ENCODE measurements at regions not wholly inside any gene's neighbourhood (a gene's known extent, or its start where the extent isn't known, plus 50 kb on each side); places are given as distances from the start of the nearest gene placed in this dataset.

DNA sequence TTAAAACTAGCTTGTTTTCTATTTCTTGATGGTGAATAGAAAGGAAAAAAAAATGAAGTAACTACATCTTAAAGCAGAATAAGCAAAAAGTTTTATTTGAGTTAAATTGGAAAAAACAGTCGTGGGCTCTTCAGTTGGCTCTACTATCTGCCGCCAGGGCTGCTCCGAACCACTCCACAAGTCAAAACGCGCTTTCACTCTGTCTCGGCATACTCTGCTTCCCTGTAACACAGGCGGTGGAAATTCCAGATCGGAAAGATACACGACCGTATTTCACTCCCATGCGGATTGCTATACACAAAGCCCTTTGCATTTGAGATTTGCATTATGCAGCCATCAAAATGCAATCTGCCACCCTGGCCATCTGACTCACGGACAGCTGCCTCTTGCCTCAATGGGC, 505.6 kb downstream of the IRX1 start:
- Histone ChIP-seq H3K9ac (ENCODE audit: low read depth in 1 of 2, low read length in 2 of 2) (no peak overlapping the region), H3K27ac (ENCODE audit: low read depth in 2 of 2, low read length in 2 of 2) (no peak overlapping the region), H3K27me3 (ENCODE audit: control insufficient read depth in 2 of 2, insufficient read depth in 2 of 2, low read length in 2 of 2) (no peaks in the 10 kb centered on the region), H3K4me3 (ENCODE audit: low read length in 2 of 2) (no peak overlapping the region), H3K36me3 (ENCODE audit: control insufficient read depth in 2 of 2, insufficient read depth in 2 of 2, low read length in 2 of 2) (no peaks in the 10 kb centered on the region), H3K9me3 (ENCODE audit: control insufficient read depth in 2 of 2, low read length in 2 of 2) (peaks cover 0 to 5% of the 10 kb centered on the region in 2 donors), H3K4me1 (ENCODE audit: control insufficient read depth in 2 of 2, insufficient read depth in 2 of 2, low read length in 2 of 2) (no peaks in the 10 kb centered on the region)

DNA sequence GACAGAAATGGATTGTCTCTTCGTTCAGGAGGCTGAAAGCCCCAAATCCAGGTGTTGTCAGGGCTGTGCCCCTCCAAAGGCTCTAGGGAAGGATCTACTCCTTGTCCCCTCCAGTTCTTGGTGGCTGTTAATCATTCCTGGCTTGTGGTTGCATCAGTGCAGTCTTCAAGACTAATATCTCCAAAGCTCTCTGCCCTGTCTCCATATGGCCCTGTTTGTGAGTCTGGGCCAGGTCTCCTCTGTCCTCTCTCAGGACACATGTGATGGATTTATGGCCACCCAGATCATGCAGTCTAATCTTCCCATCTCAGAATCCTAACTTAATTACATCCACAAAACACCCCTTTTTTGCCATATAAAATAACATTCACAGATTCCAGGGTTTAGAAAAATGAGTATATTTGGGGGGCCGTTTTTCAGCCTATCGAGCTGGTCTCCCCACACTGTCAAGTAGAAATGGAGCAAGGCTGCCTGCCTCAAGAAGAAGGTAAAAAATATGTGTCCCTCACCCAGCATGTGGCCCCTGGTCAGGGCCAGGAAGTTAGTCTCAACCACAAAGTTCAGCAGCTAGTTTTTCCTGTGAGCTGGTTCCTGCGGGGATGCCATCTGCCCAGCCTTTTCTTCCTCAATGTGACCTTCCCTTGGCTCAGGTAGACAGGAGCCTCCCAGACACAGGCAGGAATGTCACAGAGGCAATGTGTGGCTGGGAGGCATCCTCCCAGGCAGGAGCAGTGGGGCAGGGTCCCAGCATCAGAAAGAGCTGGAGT, 509.4 kb downstream of the IRX1 start:
- H3K36me3 ChIP-seq (ENCODE audit: control insufficient read depth in 2 of 2, insufficient read depth in 2 of 2, low read length in 2 of 2) = no peaks in the 10 kb centered on the region
- H3K4me1 ChIP-seq (ENCODE audit: control insufficient read depth in 2 of 2, insufficient read depth in 2 of 2, low read length in 2 of 2) = no peaks in the 10 kb centered on the region
- H3K9ac ChIP-seq (ENCODE audit: low read depth in 1 of 2, low read length in 2 of 2) = no peak overlapping the region
- H3K4me3 ChIP-seq (ENCODE audit: low read length in 2 of 2) = no peak overlapping the region
- no peak overlapping the region for H3K27ac ChIP-seq (ENCODE audit: low read depth in 2 of 2, low read length in 2 of 2)
- no peaks in the 10 kb centered on the region for H3K27me3 ChIP-seq (ENCODE audit: control insufficient read depth in 2 of 2, insufficient read depth in 2 of 2, low read length in 2 of 2)
- H3K9me3 ChIP-seq (ENCODE audit: control insufficient read depth in 2 of 2, low read length in 2 of 2) = peaks cover 0 to 5% of the 10 kb centered on the region in 2 donors

DNA sequence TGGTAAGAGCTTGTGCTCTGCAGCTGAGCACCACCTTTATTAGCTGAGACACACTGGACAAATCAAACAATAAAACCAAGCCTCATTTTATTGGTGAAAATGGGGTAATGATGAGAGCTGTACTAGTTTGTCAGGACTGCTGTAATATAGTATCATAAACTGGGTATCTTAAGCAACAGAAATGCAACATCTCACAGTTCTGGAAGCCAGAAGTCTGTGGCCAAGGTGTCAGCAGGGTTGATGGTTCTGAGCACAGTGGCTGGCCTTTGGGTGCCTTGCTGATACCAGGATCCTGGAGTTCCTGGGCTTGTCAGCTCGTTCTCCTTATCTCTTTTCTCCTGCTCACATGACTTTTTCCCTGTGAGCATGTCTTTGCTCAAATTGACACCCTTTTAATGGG, 513.1 kb downstream of the IRX1 start:
- no peaks in the 10 kb centered on the region for H3K9me3 ChIP-seq (ENCODE audit: control insufficient read depth in 2 of 2, low read length in 2 of 2)
- no peaks in the 10 kb centered on the region for H3K4me1 ChIP-seq (ENCODE audit: control insufficient read depth in 2 of 2, insufficient read depth in 2 of 2, low read length in 2 of 2)
- H3K27me3 ChIP-seq (ENCODE audit: control insufficient read depth in 2 of 2, insufficient read depth in 2 of 2, low read length in 2 of 2) = no peaks in the 10 kb centered on the region
- no peak overlapping the region for H3K9ac ChIP-seq (ENCODE audit: low read depth in 1 of 2, low read length in 2 of 2)
- no peaks in the 10 kb centered on the region for H3K36me3 ChIP-seq (ENCODE audit: control insufficient read depth in 2 of 2, insufficient read depth in 2 of 2, low read length in 2 of 2)
- no peak overlapping the region for H3K27ac ChIP-seq (ENCODE audit: low read depth in 2 of 2, low read length in 2 of 2)
- no peak overlapping the region for H3K4me3 ChIP-seq (ENCODE audit: low read length in 2 of 2)

DNA sequence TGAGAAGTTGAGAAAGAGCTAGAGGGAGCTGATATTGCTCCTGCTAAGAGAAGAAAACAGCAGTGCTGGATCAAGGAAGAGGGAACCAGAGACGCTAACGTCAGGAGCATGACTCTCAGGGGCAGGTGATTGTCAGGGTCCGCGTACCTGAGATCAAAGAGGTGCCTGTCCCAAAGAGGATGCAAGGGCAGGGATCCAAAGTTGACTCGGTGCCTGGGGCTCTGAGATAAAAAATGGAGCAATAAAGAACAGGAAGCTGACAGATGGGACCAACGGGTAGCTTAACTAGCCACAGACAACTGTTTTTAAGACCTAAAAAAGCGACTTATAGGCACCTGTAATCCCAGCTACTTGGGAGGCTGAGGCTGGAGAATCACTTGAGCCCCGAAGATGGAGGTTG, 517.8 kb downstream of the IRX1 start:
- Histone ChIP-seq H3K9ac (ENCODE audit: low read depth in 1 of 2, low read length in 2 of 2) (no peak overlapping the region), H3K9me3 (ENCODE audit: control insufficient read depth in 2 of 2, low read length in 2 of 2) (no peaks in the 10 kb centered on the region), H3K4me3 (ENCODE audit: low read length in 2 of 2) (no peak overlapping the region), H3K27ac (ENCODE audit: low read depth in 2 of 2, low read length in 2 of 2) (no peak overlapping the region), H3K27me3 (ENCODE audit: control insufficient read depth in 2 of 2, insufficient read depth in 2 of 2, low read length in 2 of 2) (no peaks in the 10 kb centered on the region), H3K36me3 (ENCODE audit: control insufficient read depth in 2 of 2, insufficient read depth in 2 of 2, low read length in 2 of 2) (no peaks in the 10 kb centered on the region), H3K4me1 (ENCODE audit: control insufficient read depth in 2 of 2, insufficient read depth in 2 of 2, low read length in 2 of 2) (no peaks in the 10 kb centered on the region)

DNA sequence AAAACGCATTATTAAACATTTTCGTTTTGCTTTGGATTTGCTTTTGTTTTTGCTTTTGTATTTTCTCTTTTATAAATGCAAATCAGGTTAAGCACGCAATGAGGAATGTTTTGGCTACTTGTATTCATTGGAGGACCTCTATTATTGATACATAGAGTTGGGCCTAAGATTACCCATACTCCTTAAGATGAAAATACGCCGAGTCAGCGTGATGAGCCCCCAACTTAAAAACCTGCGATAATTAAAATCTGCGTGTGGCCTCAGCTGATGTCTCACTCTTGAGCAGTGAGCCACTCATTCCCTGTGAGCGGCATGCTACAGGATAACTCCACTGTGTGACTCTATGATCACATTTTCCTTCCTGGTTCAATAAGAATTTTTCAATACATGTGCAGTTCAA, 518.3 kb downstream of the IRX1 start:
- H3K4me3 ChIP-seq (ENCODE audit: low read length in 2 of 2) = no peak overlapping the region
- H3K9me3 ChIP-seq (ENCODE audit: control insufficient read depth in 2 of 2, low read length in 2 of 2) = no peaks in the 10 kb centered on the region
- H3K9ac ChIP-seq (ENCODE audit: low read depth in 1 of 2, low read length in 2 of 2) = no peak overlapping the region
- H3K36me3 ChIP-seq (ENCODE audit: control insufficient read depth in 2 of 2, insufficient read depth in 2 of 2, low read length in 2 of 2) = no peaks in the 10 kb centered on the region
- H3K4me1 ChIP-seq (ENCODE audit: control insufficient read depth in 2 of 2, insufficient read depth in 2 of 2, low read length in 2 of 2) = no peaks in the 10 kb centered on the region
- H3K27me3 ChIP-seq (ENCODE audit: control insufficient read depth in 2 of 2, insufficient read depth in 2 of 2, low read length in 2 of 2) = no peaks in the 10 kb centered on the region
- H3K27ac ChIP-seq (ENCODE audit: low read depth in 2 of 2, low read length in 2 of 2) = no peak overlapping the region

DNA sequence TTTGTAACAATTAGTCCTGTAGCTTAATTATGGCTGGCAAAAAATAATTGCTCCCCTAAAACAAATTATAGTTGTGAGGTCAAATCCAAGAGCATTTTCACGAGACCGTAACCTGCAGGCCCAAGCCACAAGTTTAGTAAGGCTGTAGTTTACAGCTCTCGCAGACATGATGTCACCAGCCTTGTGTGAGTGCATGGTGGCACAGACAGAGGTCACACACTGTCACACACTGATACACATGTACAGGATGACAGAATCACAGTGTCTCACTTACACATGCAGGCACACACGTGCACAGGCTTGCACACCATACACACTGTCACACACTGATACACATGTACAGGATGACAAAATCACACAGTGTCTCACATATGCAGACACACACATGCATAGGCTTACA, 518.8 kb downstream of the IRX1 start:
- no peak overlapping the region for H3K9ac ChIP-seq (ENCODE audit: low read depth in 1 of 2, low read length in 2 of 2)
- H3K4me1 ChIP-seq (ENCODE audit: control insufficient read depth in 2 of 2, insufficient read depth in 2 of 2, low read length in 2 of 2) = no peaks in the 10 kb centered on the region
- no peaks in the 10 kb centered on the region for H3K27me3 ChIP-seq (ENCODE audit: control insufficient read depth in 2 of 2, insufficient read depth in 2 of 2, low read length in 2 of 2)
- no peaks in the 10 kb centered on the region for H3K36me3 ChIP-seq (ENCODE audit: control insufficient read depth in 2 of 2, insufficient read depth in 2 of 2, low read length in 2 of 2)
- H3K27ac ChIP-seq (ENCODE audit: low read depth in 2 of 2, low read length in 2 of 2) = no peak overlapping the region
- no peaks in the 10 kb centered on the region for H3K9me3 ChIP-seq (ENCODE audit: control insufficient read depth in 2 of 2, low read length in 2 of 2)
- H3K4me3 ChIP-seq (ENCODE audit: low read length in 2 of 2) = no peak overlapping the region

DNA sequence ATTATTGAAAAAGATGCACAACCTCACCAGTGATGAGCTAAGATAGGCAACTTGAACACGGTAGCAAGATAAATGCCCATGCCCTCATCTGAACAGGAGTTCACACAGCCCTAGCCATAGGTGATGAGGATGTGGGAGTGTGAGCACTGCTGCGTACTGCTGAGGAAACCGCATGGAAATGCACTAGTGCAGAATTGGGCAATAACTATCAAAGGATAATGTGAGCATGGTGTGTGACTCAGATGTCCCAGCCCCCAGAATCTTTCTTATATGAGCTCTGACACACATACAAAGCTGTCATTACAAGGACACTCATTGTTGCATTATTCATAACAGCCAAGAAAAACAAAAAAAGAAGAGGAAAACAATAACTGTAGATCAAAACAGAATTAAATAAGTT, 521.2 kb downstream of the IRX1 start:
- Histone ChIP-seq H3K27me3 (ENCODE audit: control insufficient read depth in 2 of 2, insufficient read depth in 2 of 2, low read length in 2 of 2) (no peaks in the 10 kb centered on the region), H3K4me3 (ENCODE audit: low read length in 2 of 2) (no peak overlapping the region), H3K27ac (ENCODE audit: low read depth in 2 of 2, low read length in 2 of 2) (no peak overlapping the region), H3K4me1 (ENCODE audit: control insufficient read depth in 2 of 2, insufficient read depth in 2 of 2, low read length in 2 of 2) (no peaks in the 10 kb centered on the region), H3K9me3 (ENCODE audit: control insufficient read depth in 2 of 2, low read length in 2 of 2) (no peaks in the 10 kb centered on the region), H3K9ac (ENCODE audit: low read depth in 1 of 2, low read length in 2 of 2) (no peak overlapping the region), H3K36me3 (ENCODE audit: control insufficient read depth in 2 of 2, insufficient read depth in 2 of 2, low read length in 2 of 2) (no peaks in the 10 kb centered on the region)

DNA sequence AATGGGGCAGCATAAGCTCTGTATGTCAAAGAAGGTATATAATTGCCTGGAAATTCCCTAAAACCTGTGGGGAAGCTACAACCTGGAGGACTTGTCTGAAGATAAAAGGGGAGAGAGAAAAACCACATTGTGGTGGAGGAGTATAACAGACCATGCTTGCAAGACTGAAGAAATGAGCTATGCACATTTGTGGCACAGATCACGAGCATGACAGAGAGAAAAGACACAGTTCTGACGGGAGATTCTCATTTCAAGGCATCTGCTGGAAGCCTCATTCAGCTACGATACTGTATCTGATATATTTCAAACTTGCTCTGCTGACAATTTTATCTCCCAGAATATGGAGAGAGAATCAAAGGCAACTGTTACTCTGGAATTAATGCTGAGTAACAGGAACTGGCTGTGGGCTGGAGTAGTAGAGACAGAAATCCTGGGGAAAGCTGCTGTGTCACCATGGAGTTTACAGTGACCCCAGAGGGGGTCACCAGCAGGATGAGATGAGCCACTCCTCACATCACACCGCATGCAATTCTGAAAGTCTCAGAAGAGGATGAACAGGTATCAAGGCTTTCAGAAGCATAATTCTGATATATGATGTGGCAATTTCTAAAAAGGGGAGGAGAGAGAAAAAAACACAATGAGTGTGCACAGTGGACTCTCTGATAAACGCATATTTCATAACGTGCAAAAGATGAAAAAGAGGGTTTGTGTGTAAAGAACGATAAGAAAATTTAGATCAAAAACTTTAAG, 528.8 kb downstream of the IRX1 start:
- H3K4me3 ChIP-seq (ENCODE audit: low read length in 2 of 2) = no peak overlapping the region
- H3K36me3 ChIP-seq (ENCODE audit: control insufficient read depth in 2 of 2, insufficient read depth in 2 of 2, low read length in 2 of 2) = no peaks in the 10 kb centered on the region
- no peaks in the 10 kb centered on the region for H3K4me1 ChIP-seq (ENCODE audit: control insufficient read depth in 2 of 2, insufficient read depth in 2 of 2, low read length in 2 of 2)
- H3K27me3 ChIP-seq (ENCODE audit: control insufficient read depth in 2 of 2, insufficient read depth in 2 of 2, low read length in 2 of 2) = no peaks in the 10 kb centered on the region
- H3K9me3 ChIP-seq (ENCODE audit: control insufficient read depth in 2 of 2, low read length in 2 of 2) = peaks cover 0 to 3% of the 10 kb centered on the region in 2 donors
- no peak overlapping the region for H3K27ac ChIP-seq (ENCODE audit: low read depth in 2 of 2, low read length in 2 of 2)
- H3K9ac ChIP-seq (ENCODE audit: low read depth in 1 of 2, low read length in 2 of 2) = no peak overlapping the region

DNA sequence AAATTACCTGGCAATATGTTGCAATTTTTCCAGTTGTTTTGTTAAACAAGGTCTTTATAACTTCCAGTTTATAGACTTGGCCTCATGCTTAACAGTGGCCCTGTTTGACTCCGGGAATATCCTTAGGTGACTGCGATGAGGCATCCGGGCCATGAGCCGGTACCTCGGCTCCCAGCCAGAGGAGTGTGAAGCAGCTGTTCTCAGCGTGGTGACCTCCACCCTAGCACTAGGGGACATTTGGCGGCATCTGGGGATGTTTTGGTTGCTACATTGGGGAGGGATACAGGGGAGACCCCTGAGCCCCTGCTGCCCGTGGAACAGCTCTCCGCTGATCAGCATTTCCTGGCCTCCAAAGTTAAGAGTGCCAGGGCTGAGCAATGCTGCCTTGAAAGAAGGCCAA, 533.4 kb downstream of the IRX1 start:
- no peaks in the 10 kb centered on the region for H3K4me1 ChIP-seq (ENCODE audit: control insufficient read depth in 2 of 2, insufficient read depth in 2 of 2, low read length in 2 of 2)
- no peak overlapping the region for H3K4me3 ChIP-seq (ENCODE audit: low read length in 2 of 2)
- no peak overlapping the region for H3K9ac ChIP-seq (ENCODE audit: low read depth in 1 of 2, low read length in 2 of 2)
- no peak overlapping the region for H3K27ac ChIP-seq (ENCODE audit: low read depth in 2 of 2, low read length in 2 of 2)
- no peaks in the 10 kb centered on the region for H3K36me3 ChIP-seq (ENCODE audit: control insufficient read depth in 2 of 2, insufficient read depth in 2 of 2, low read length in 2 of 2)
- H3K9me3 ChIP-seq (ENCODE audit: control insufficient read depth in 2 of 2, low read length in 2 of 2) = no peaks in the 10 kb centered on the region
- no peaks in the 10 kb centered on the region for H3K27me3 ChIP-seq (ENCODE audit: control insufficient read depth in 2 of 2, insufficient read depth in 2 of 2, low read length in 2 of 2)

DNA sequence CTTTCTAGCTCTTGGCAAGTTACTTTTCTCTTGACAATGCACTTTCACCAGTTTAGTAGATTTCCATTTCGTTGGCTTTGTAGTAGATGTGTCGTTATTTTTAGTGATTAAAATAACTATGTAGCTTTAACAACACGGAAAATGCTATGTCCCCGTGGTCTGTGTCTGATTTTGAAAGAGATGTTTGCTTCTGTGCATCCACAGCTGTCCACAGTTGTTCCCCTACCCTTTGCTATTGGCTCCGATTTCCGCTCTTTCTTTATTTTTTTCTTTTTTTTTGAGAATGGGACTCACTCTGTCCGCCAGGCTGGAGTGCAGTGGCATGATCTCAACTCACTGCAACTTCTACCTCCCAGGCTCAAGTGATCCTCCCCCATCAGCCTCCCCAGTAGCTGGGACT, 533.9 kb downstream of the IRX1 start:
- Histone ChIP-seq H3K27me3 (ENCODE audit: control insufficient read depth in 2 of 2, insufficient read depth in 2 of 2, low read length in 2 of 2) (no peaks in the 10 kb centered on the region), H3K4me1 (ENCODE audit: control insufficient read depth in 2 of 2, insufficient read depth in 2 of 2, low read length in 2 of 2) (no peaks in the 10 kb centered on the region), H3K9me3 (ENCODE audit: control insufficient read depth in 2 of 2, low read length in 2 of 2) (no peaks in the 10 kb centered on the region), H3K36me3 (ENCODE audit: control insufficient read depth in 2 of 2, insufficient read depth in 2 of 2, low read length in 2 of 2) (no peaks in the 10 kb centered on the region), H3K4me3 (ENCODE audit: low read length in 2 of 2) (no peak overlapping the region), H3K9ac (ENCODE audit: low read depth in 1 of 2, low read length in 2 of 2) (no peak overlapping the region), H3K27ac (ENCODE audit: low read depth in 2 of 2, low read length in 2 of 2) (no peak overlapping the region)
